Cardiac fibroblast (primary cell): ENCODE measurements at regions not wholly inside any gene's neighbourhood (a gene's known extent, or its start where the extent isn't known, plus 50 kb on each side); places are given as distances from the start of the nearest gene placed in this dataset.

Experiments
- DNase-seq, 2 donors: peaks; one replicate each; pipeline versions ENCODE4 v3.0.0 to v3.0.0-alpha.2; 2010; ENCODE audit warnings: low read depth in 2 of 2
- H3K4me3 ChIP-seq, 2 donors: replicated peaks in 1 of 2; 1 replicate in 1 of 2; 2 replicates in 1 of 2; pipeline ENCODE4 v1.5.1; 2011; ENCODE audit warnings: low read depth in 2 of 2, low read length in 2 of 2, mild to moderate bottlenecking in 2 of 2, moderate library complexity in 1 of 2
- CTCF ChIP-seq: IDR thresholded peaks from one replicate; pipeline ENCODE4 v1.5.1; 2011; ENCODE audit warnings: low read depth, mild to moderate bottlenecking, low read length, inconsistent platforms

GRCh38 chrX:16300831-16301230, 133.6 kb downstream of the MAGEB17 start:
- no peak for DNase-seq
- no peak for TF ChIP-seq CTCF
- H3K4me3 ChIP-seq, result no peak overlapping the region

DNA sequence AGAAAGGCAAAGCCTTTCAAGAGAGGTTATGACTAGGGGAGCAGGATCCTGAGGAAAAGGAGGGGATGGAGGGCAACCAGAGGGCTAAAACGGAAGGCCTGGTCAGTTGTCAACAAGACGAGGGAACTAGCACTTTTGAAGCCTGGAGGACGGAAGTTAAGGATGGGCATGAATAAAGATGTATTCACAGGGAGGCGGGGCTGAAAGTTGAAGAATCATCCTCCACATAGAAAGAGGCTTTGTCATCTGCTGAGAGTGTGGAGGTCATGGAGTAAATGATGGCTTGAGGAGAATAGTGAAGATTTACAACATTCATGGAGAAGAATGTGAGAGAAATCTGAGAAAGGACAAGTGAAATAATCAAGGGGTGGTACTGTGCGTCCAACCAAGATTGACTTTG, 137.5 kb downstream of the MAGEB17 start:
- no peak for DNase-seq
- no peak for TF ChIP-seq CTCF
- H3K4me3 ChIP-seq, result no peak overlapping the region

DNA sequence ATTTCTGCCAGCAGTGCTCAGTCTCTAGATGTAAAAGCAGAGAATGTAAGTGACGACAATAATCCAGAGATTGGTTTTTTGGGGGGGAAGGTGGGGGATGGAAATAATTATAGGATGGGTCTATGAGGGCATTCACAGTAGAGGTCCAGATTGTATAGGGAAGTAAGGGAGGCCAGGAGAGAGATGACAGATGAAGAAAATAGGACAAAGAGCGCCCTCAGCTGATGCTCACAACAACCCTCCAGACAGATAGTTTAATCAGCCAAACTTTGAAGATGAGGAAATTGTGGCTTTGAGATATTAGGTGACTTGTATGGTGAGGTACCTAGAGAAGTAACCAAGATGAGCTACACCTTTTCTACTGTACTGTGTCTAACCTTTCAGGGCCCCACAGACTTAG, 137.9 kb downstream of the MAGEB17 start:
- DNase-seq, result no peak
- no peak for TF ChIP-seq CTCF
- H3K4me3 ChIP-seq, result no peak overlapping the region

- no peak overlapping the region for H3K4me3 ChIP-seq
- no peak for DNase-seq
- no peak for TF ChIP-seq CTCF
Observed at GRCh38 chrX:16307950-16308349, 140.7 kb downstream of the MAGEB17 start.

- TF ChIP-seq CTCF, result no peak
- DNase-seq, result peak in 1 of 2 donors; percentile 4
- no peak overlapping the region for H3K4me3 ChIP-seq
Observed at GRCh38 chrX:16308773-16309172, 141.5 kb downstream of the MAGEB17 start.

DNA sequence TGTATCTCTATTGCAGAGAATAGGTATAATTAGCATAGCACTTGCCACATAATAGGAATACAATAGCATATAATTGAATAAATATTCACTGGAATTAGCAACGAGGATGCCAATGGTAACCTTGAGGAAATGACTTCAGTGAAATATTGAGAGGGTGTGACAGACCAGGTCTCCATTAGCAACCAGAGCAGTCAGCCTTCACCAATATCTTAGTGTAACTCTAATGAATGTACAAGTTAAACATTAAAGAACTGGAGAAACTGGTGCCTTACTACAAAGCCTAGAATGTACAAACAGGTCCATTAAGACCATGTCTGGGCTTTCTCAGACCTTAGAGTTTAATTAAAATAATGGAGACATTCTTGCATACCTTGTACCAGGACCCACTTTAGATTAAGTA, 143.0 kb downstream of the MAGEB17 start:
- TF ChIP-seq CTCF, result no peak
- DNase-seq, result no peak
- no peak overlapping the region for H3K4me3 ChIP-seq

DNA sequence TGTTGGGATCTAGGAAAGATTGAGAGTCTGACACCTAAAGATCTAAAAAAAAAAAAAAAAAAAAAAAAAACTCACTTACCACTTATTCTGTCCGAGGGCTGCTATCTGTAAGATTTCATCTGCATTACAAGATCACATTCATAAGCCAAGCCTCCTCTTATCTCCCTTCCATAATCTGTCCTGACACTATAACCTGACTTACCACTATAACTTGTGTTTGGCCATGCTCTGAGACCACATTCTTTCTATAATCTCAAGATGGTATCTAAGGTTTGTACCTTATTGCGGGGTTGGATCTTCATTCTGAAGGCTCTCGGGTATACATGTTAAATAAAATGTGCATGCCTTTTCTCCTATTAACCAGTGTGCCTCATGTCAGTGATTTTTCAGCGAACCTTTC, 144.4 kb downstream of the MAGEB17 start:
- DNase-seq, result no peak
- no peak for TF ChIP-seq CTCF
- no peak overlapping the region for H3K4me3 ChIP-seq
